ENCODE measurements at regions not wholly inside any gene's neighbourhood (a gene's known extent, or its start where the extent isn't known, plus 50 kb on each side); places are given as distances from the start of the nearest gene placed in this dataset.

GRCh38 chr15:62599791-62600777, 435.0 kb upstream of the C2CD4B start:
- no peak overlapping the region for H3K4me3 ChIP-seq (ENCODE audit: control insufficient read depth, low read depth, low read length)
- DNase-seq (ENCODE audit: low read depth), result no peak
- TF ChIP-seq CTCF (conservative IDR thresholded peaks at IDR 0.05; ENCODE audit: control insufficient read depth, insufficient read depth, low read depth, low read length), result no peak

DNA sequence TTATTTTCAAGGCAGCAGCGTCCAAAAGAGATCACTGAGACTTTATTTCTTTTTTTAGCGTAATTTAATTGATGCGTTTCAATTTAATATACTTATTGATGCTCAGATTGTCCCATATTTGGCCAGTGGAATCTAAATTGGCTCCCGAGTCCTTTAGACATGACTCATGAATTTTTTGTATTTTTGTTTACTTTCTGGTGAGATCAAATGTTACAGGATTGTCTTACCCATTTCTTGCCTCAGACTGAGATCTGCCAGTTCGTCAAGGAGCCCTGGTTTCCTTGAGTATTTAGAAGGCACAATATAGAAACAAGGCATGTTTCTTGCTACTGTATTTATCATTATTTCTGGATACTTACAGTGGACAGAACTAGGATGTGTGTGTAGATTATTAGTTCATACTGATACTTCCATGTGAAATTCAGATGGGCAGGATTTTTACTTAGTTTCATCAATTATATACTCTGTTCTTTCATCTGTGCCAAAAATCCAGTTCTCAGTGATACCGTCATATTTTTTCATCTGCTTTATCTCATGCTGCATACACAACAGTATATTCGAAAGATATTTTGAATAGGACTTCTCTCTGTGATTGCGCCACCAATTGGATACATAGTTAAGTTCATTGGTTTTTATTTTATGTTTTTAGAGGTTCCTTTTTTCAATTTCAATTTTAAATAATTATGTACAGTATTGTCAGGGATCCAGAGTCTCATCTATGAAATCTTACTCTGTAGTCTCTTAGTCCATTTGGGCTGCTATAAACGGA, 436.9 kb upstream of the C2CD4B start:
- DNase-seq (ENCODE audit: low read depth), result peak; percentile 49
- TF ChIP-seq CTCF (conservative IDR thresholded peaks at IDR 0.05; ENCODE audit: control insufficient read depth, insufficient read depth, low read depth, low read length), result no peak
- H3K4me3 ChIP-seq (ENCODE audit: control insufficient read depth, low read depth, low read length), result no peak overlapping the region

- peak; percentile 88 for DNase-seq (ENCODE audit: low read depth)
- H3K4me3 ChIP-seq (ENCODE audit: control insufficient read depth, low read depth, low read length), result no peak overlapping the region
- no peak for TF ChIP-seq CTCF (conservative IDR thresholded peaks at IDR 0.05; ENCODE audit: control insufficient read depth, insufficient read depth, low read depth, low read length)
Measured at GRCh38 chr15:62603742-62604141, 438.7 kb upstream of the C2CD4B start.

DNA sequence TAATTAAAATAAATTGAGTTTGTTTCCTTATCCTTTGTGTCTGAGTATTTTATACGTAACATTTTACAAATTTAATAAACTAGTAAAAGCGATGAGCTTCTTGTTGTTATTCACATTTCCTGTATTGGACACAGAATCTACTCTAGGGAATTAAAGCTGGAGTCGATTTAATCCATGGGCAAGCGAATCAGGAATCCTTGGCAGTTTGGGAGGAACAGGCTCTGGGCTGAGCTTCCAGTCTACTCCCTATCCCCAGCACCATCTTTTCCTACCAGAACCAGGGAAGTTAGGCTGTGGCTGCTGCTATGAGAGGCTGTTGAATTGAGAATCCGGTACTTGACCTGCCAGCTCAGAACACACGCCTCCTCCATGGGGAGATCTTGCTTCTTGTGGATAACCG, 437.3 kb upstream of the TPM1 start:
- no peak overlapping the region for H3K4me3 ChIP-seq (ENCODE audit: control insufficient read depth, low read depth, low read length)
- DNase-seq (ENCODE audit: low read depth), result no peak
- TF ChIP-seq CTCF (conservative IDR thresholded peaks at IDR 0.05; ENCODE audit: control insufficient read depth, insufficient read depth, low read depth, low read length), result no peak

DNA sequence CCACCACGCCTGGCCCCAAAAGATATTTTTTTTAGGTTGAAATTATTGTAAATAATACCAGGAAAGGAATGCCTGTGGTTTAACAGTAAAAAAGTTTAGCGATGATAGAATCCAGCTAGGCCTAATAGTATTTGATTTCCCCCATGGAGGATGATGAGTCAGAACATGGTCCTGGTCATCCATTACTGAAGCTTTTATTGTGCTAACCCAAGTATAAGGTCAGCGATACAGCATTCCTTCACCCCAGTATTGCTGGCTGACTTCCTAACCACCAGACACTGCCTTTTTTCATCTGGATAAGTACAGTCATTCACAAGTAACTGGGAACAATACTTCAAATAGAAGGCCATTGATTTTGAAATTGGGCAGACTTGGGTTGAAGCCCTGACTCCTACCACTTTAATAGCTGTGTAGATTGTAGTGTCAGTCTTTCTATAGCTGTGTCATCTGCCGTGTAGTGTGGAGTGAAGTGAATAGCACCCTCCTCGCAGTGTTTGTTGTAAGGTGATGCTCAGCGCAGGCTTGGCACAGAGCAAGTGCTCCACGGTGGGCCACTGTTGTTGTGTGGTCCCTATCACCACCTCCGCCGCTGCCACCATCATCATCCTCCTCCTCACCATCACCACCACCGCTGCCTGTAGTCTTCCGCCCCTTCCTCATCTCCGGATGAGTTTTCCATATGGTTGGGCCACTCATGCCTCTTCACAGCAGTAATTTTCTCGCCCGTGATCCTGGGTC, 436.0 kb upstream of the TPM1 start:
- no peak overlapping the region for H3K4me3 ChIP-seq (ENCODE audit: control insufficient read depth, low read depth, low read length)
- DNase-seq (ENCODE audit: low read depth), result peak; percentile 100
- no peak for TF ChIP-seq CTCF (conservative IDR thresholded peaks at IDR 0.05; ENCODE audit: control insufficient read depth, insufficient read depth, low read depth, low read length)

GRCh38 chr15:62607114-62607462, 435.5 kb upstream of the TPM1 start:
- no peak for DNase-seq (ENCODE audit: low read depth)
- TF ChIP-seq CTCF (conservative IDR thresholded peaks at IDR 0.05; ENCODE audit: control insufficient read depth, insufficient read depth, low read depth, low read length), result no peak
- no peak overlapping the region for H3K4me3 ChIP-seq (ENCODE audit: control insufficient read depth, low read depth, low read length)
